WTC11 (cell line): ENCODE measurements at regions not wholly inside any gene's neighbourhood (a gene's known extent, or its start where the extent isn't known, plus 50 kb on each side); places are given as distances from the start of the nearest gene placed in this dataset.

Experiments used
- EMX1 ChIP-seq: fragments of 250-450 bp; sonication (Bioruptor Pico); IDR thresholded peaks from 2 replicates; pipeline ENCODE4 v1.8.0; 2021; ENCODE audit warnings: mild to moderate bottlenecking
- TF ChIP-seq, protein P1 (sequence below): sonication (generic); formaldehyde crosslinking; IDR thresholded peaks from 2 replicates; pipeline ENCODE4 v1.8.0; 2022; ENCODE audit warnings: mild to moderate bottlenecking, missing genetic modification reagents
- TF ChIP-seq, protein P2 (sequence below): sonication (generic); formaldehyde crosslinking; IDR thresholded peaks from 2 replicates; pipeline ENCODE4 v1.8.1; 2023; ENCODE audit warnings: mild to moderate bottlenecking, missing genetic modification reagents, moderate library complexity

DNA sequence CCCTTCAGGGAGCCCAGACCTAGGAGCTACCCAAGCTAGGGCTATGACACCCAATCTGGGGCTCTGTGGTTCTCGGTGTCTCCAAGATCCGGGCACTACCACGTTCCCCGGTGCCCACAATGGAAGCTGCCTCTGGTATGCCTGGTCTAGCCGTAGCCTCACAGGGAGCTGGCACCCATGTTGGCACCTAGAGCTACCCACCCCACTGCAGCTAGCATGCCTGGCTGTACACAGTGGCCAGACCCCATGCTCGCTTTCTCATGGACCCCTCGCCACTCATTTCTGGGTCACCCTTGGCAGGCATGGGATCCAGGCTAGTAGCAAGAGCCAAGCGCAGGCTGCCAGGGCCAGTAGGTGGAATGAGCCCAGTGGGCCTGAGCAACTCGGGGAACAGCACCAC, 109.0 kb downstream of the CYLC2 start:
- TF ChIP-seq, protein P1, sequence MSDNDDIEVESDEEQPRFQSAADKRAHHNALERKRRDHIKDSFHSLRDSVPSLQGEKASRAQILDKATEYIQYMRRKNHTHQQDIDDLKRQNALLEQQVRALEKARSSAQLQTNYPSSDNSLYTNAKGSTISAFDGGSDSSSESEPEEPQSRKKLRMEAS (CRISPR knock-in tag): no peak
- no peak for TF ChIP-seq EMX1 (CRISPR knock-in tag)
- TF ChIP-seq, protein P2, sequence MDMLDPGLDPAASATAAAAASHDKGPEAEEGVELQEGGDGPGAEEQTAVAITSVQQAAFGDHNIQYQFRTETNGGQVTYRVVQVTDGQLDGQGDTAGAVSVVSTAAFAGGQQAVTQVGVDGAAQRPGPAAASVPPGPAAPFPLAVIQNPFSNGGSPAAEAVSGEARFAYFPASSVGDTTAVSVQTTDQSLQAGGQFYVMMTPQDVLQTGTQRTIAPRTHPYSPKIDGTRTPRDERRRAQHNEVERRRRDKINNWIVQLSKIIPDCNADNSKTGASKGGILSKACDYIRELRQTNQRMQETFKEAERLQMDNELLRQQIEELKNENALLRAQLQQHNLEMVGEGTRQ (CRISPR knock-in tag): no peak
